IMR-90 (cell line): ENCODE measurements at regions not wholly inside any gene's neighbourhood (a gene's known extent, or its start where the extent isn't known, plus 50 kb on each side); places are given as distances from the start of the nearest gene placed in this dataset.

Experiments used
- ATAC-seq: fragments of 200-7000 bp; cut with Tn5 transposase; 2 replicates; pipeline ENCODE4 v1.9.1; 2020; ENCODE audit warnings: low read depth, mild to moderate bottlenecking, moderate library complexity
- BruUV-seq: library from RNA; stranded (reverse); fragments of 400-500 nt; replicated peaks from 2 replicates; lab custom pipeline; 2021; lab: Mats Ljungman, UMichigan
- CTCF ChIA-PET: fragments of 300-600 bp; formaldehyde crosslinking; extraction: SDS; loops from one replicate; lab custom pipeline; 2021; ENCODE audit warnings: antibody characterized with exemption; lab: Yijun Ruan, JAX
- POLR2A ChIA-PET: fragments of 300-600 bp; sonication (Branson Sonifier 250); formaldehyde crosslinking; loops from one replicate; lab custom pipeline; 2022; ENCODE audit warnings: antibody characterized with exemption; ENCODE audit not compliant: unreplicated experiment; lab: Charles Lee
- DNase-seq: peaks from one replicate; pipeline ENCODE4 v3.0.0; 2013
- H2AFZ ChIP-seq: replicated peaks from 2 replicates; pipeline ENCODE3; 2013; ENCODE audit warnings: low read length, mild to moderate bottlenecking; ENCODE audit not compliant: poor library complexity
- H2AK5ac ChIP-seq: 2 replicates; pipeline ENCODE4 v1.6.1; 2013; ENCODE audit warnings: low read depth, low read length, inconsistent platforms
- H2AK9ac ChIP-seq: replicated peaks from 2 replicates; pipeline ENCODE3; 2013; ENCODE audit warnings: mild to moderate bottlenecking, low read depth, low read length, moderate library complexity; ENCODE audit not compliant: poor library complexity
- H2BK120ac ChIP-seq: 2 replicates; pipeline ENCODE4 v1.6.1; 2013; ENCODE audit warnings: low read depth, low read length, inconsistent platforms
- H2BK15ac ChIP-seq: 3 replicates; pipeline ENCODE4 v1.6.1; 2013; ENCODE audit warnings: low read depth, low read length, inconsistent platforms
- H2BK20ac ChIP-seq: 2 replicates; pipeline ENCODE4 v1.6.1; 2013; ENCODE audit warnings: low read depth, mild to moderate bottlenecking, inconsistent platforms, low read length, moderate library complexity
- H2BK5ac ChIP-seq: 2 replicates; pipeline ENCODE4 v1.6.1; 2013; ENCODE audit warnings: mild to moderate bottlenecking, low read depth, low read length, inconsistent platforms; ENCODE audit not compliant: poor library complexity, severe bottlenecking
- H3K14ac ChIP-seq: replicated peaks from 2 replicates; pipeline ENCODE4 v1.6.1; 2013; ENCODE audit warnings: low read depth, low read length, inconsistent platforms
- H3K18ac ChIP-seq: 2 replicates; pipeline ENCODE4 v1.6.1; 2013; ENCODE audit warnings: low read depth, low read length, control low read depth
- H3K23ac ChIP-seq: 2 replicates; pipeline ENCODE4 v1.6.1; 2013; ENCODE audit warnings: low read depth, low read length, inconsistent platforms
- H3K27ac ChIP-seq: 2 replicates; pipeline ENCODE4 v1.5.1; 2013; ENCODE audit warnings: mild to moderate bottlenecking, control low read depth, low read length; ENCODE audit not compliant: insufficient read depth
- H3K27me3 ChIP-seq: 2 replicates; pipeline ENCODE4 v1.6.1; 2013; ENCODE audit warnings: low read length; ENCODE audit not compliant: control insufficient read depth, insufficient read depth
- H3K36me3 ChIP-seq: 2 replicates; pipeline ENCODE4 v1.6.1; 2013; ENCODE audit warnings: low read length, mixed read lengths; ENCODE audit not compliant: control insufficient read depth, insufficient read depth
- H3K4ac ChIP-seq: 2 replicates; pipeline ENCODE4 v1.6.1; 2013; ENCODE audit warnings: low read depth, low read length, inconsistent platforms
- H3K4me1 ChIP-seq: 2 replicates; pipeline ENCODE4 v1.6.1; 2013; ENCODE audit warnings: low read length, mixed read lengths; ENCODE audit not compliant: control insufficient read depth, insufficient read depth
- H3K4me2 ChIP-seq: 2 replicates; pipeline ENCODE4 v1.6.1; 2013; ENCODE audit warnings: low read depth, mild to moderate bottlenecking, control low read depth, low read length, moderate library complexity
- H3K4me3 ChIP-seq: 2 replicates; pipeline ENCODE4 v1.5.1; 2013; ENCODE audit warnings: low read depth, mild to moderate bottlenecking, control low read depth, low read length, moderate library complexity; ENCODE audit not compliant: insufficient read depth
- H3K56ac ChIP-seq: 2 replicates; pipeline ENCODE4 v1.6.1; 2013; ENCODE audit warnings: low read length, inconsistent platforms; ENCODE audit not compliant: insufficient read depth; ENCODE audit errors: extremely low read depth
- H3K79me1 ChIP-seq, 2 experiments: 2 replicates each; pipeline ENCODE4 v1.6.1; 2013; ENCODE audit warnings: low read length in 2 of 2, inconsistent platforms in 1 of 2, low read depth in 1 of 2
- H3K9ac ChIP-seq: 2 replicates; pipeline ENCODE4 v1.6.1; 2013; ENCODE audit warnings: low read depth, low read length, control low read depth
- H3K9me1 ChIP-seq: 2 replicates; pipeline ENCODE4 v1.6.1; 2013; ENCODE audit warnings: low read length, inconsistent platforms; ENCODE audit not compliant: insufficient read depth
- H3K9me3 ChIP-seq: 2 replicates; pipeline ENCODE4 v1.6.1; 2013; ENCODE audit warnings: low read length; ENCODE audit not compliant: control insufficient read depth, insufficient read depth
- H4K20me1 ChIP-seq: 2 replicates; pipeline ENCODE4 v1.6.1; 2013; ENCODE audit warnings: low read length, inconsistent platforms; ENCODE audit not compliant: insufficient read depth
- H4K5ac ChIP-seq: 2 replicates; pipeline ENCODE4 v1.6.1; 2013; ENCODE audit warnings: mild to moderate bottlenecking, low read depth, low read length, control low read depth
- H4K8ac ChIP-seq, 2 experiments: 2 replicates each; pipeline ENCODE4 v1.6.1; 2013; ENCODE audit warnings: low read depth in 2 of 2, low read length in 2 of 2, control low read depth in 1 of 2, inconsistent platforms in 1 of 2
- H4K91ac ChIP-seq: 2 replicates; pipeline ENCODE4 v1.6.1; 2013; ENCODE audit warnings: low read depth, low read length, inconsistent platforms; ENCODE audit not compliant: insufficient read depth
- MXI1 ChIP-seq: IDR thresholded peaks from 2 replicates; pipeline ENCODE4 v1.6.1; 2012; ENCODE audit warnings: low read depth, mild to moderate bottlenecking, low read length, moderate library complexity, borderline replicate concordance
- RAD21 ChIP-seq: IDR thresholded peaks from 2 replicates; pipeline ENCODE4 v1.6.1; 2012; ENCODE audit warnings: low read length, improper control_type of control experiment
- RFX5 ChIP-seq: IDR thresholded peaks from 2 replicates; pipeline ENCODE4 v1.8.0; 2012; ENCODE audit warnings: low read depth, mild to moderate bottlenecking, low read length, moderate library complexity
- WGBS, 2 experiments: methylation state at CpG; one replicate each; pipeline versions ENCODE4 v1.1.5 to v1.1.7; 2013; ENCODE audit warnings: missing lambda C conversion rate in 2 of 2; ENCODE audit not compliant: insufficient read length in 1 of 2; ENCODE audit errors: extremely low coverage in 2 of 2; 5-methylcytosine and 5-hydroxymethylcytosine counted together
- dilution Hi-C: fragments of 300-500 bp; cut with HindIII; formaldehyde crosslinking; loops from one replicate; pipeline ENCODE4 v1.14.3; 2018; ENCODE audit warnings: low sequenced_read_pairs; ENCODE audit not compliant: unreplicated experiment
- in situ Hi-C: fragments of 300-500 bp; cut with MboI; formaldehyde crosslinking; loops from 3 replicates; pipeline ENCODE4 v1.14.3; 2019; ENCODE audit warnings: low sequenced_read_pairs, inconsistent platforms, mixed read lengths
- intact Hi-C: fragments of 100-400 bp; cut with micrococcal nuclease; formaldehyde crosslinking; loops from 2 replicates; pipeline ENCODE4 v1.10.0; 2022
- TF ChIP-seq, protein P1 (sequence below): fragments of 150-350 bp; IDR thresholded peaks from 2 replicates; pipeline ENCODE4 v1.6.1; 2016; ENCODE audit warnings: low read depth, mild to moderate bottlenecking, low read length, moderate library complexity, borderline replicate concordance

DNA sequence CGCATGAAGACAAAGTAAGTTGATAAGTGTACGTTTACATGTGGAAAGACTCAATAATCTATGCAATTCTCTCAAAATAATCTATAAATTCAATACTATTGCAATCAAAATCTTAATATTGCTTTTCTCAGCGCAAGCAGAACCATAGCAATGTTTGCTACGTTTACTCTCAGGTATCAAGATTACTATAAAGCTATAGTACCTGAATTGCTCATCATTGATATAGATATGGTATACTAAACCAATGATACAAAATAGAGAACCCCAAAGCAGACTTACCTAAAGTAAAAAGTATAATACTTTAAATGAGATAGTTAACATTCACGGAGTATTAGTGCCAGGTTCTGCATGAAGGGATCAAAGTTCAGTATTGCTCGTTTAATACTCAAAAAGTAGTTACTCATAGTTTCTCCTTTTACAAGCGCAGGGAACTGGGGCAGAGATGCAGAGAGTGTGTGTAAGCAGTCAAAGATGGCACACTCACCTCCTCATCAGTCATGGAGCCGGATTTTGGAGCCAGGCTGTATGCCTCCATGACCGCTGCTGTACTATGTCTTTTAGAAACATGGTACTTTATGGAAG lies 391.0 kb upstream of the ID2 start:
- Histone ChIP-seq H2BK15ac (no peak overlapping the region), H3K4me1 (no peaks in the 10 kb centered on the region), H3K9me3 (peaks cover 6% of the 10 kb centered on the region; the same call in 1 of the 2 replicates), H2AK5ac (no peak overlapping the region), H3K23ac (no peak overlapping the region), H3K4ac (no peak overlapping the region), H3K18ac (no peak overlapping the region), H3K56ac (no peak overlapping the region), H3K4me2 (no peak overlapping the region), H3K14ac (no peak overlapping the region), H2BK20ac (no peak overlapping the region), H3K9me1 (peaks cover 1% of the 10 kb centered on the region; the same call in 1 of the 2 replicates), H3K79me1 (no peaks in the 10 kb centered on the region), H2AK9ac (no peak overlapping the region), H4K91ac (no peak overlapping the region), H3K27ac (no peak overlapping the region), H3K9ac (no peak overlapping the region), H2BK120ac (no peak overlapping the region), H4K5ac (no peak overlapping the region), H3K4me3 (no peak overlapping the region), H3K27me3 (peaks cover 12% of the 10 kb centered on the region), H2BK5ac (no peak overlapping the region), H3K36me3 (no peaks in the 10 kb centered on the region), H4K20me1 (no peaks in the 10 kb centered on the region), H4K8ac (no peak overlapping the region), H2AFZ (no peak overlapping the region)
- no peak for DNase-seq
- CTCF ChIA-PET: no interaction called here
- TF ChIP-seq RFX5 (no peak), RAD21 (no peak), MXI1 (no peak)
- TF ChIP-seq, protein P1, sequence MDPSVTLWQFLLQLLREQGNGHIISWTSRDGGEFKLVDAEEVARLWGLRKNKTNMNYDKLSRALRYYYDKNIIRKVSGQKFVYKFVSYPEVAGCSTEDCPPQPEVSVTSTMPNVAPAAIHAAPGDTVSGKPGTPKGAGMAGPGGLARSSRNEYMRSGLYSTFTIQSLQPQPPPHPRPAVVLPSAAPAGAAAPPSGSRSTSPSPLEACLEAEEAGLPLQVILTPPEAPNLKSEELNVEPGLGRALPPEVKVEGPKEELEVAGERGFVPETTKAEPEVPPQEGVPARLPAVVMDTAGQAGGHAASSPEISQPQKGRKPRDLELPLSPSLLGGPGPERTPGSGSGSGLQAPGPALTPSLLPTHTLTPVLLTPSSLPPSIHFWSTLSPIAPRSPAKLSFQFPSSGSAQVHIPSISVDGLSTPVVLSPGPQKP: no peak
- POLR2A ChIA-PET: no interaction called here
- ATAC-seq: no peak
- dilution Hi-C loops (no loop called here), in situ Hi-C loops (no loop called here), intact Hi-C loops (no loop called here)
- no TSS peak for BruUV-seq
- WGBS, 2 experiments: no CpG with 5 or more reads among the region's 9 CpGs
